GM23338 (cell line): ENCODE measurements at regions not wholly inside any gene's neighbourhood (a gene's known extent, or its start where the extent isn't known, plus 50 kb on each side); places are given as distances from the start of the nearest gene placed in this dataset.

Experiments
- CREB1 ChIP-seq: fragments of 250-450 bp; sonication (Bioruptor Pico); IDR thresholded peaks from 2 replicates; pipeline ENCODE4 v1.5.0; 2020; ENCODE audit warnings: low read depth, mild to moderate bottlenecking, moderate library complexity
- CTCF ChIP-seq, 2 experiments: fragments of 200-600 bp in 1 of 2; sonication (generic) in 1 of 2; conservative IDR thresholded peaks; 2 replicates each; pipeline versions ENCODE4 v1.5.1 to v1.6.1; 2016 to 2017; ENCODE audit warnings: antibody characterized with exemption in 2 of 2, low read depth in 2 of 2, mild to moderate bottlenecking in 2 of 2, moderate library complexity in 1 of 2
- ETS1 ChIP-seq: IDR thresholded peaks from 2 replicates; pipeline ENCODE4 v1.6.1; 2016; ENCODE audit warnings: antibody characterized with exemption
- EZH2 ChIP-seq: fragments of 200-600 bp; sonication (generic); IDR thresholded peaks from one replicate; pipeline ENCODE4 v1.8.0; 2017; ENCODE audit warnings: antibody characterized with exemption, mild to moderate bottlenecking, low read depth; ENCODE audit not compliant: unreplicated experiment
- EZH2phosphoT487 ChIP-seq: fragments of 200-600 bp; sonication (generic); IDR thresholded peaks from one replicate; pipeline ENCODE4 v1.8.1; 2018; ENCODE audit warnings: antibody characterized with exemption; ENCODE audit not compliant: unreplicated experiment
- JUNB ChIP-seq: IDR thresholded peaks from one replicate; pipeline ENCODE4 v1.6.1; 2016; ENCODE audit warnings: antibody characterized with exemption; ENCODE audit not compliant: unreplicated experiment
- NANOG ChIP-seq: IDR thresholded peaks from 2 replicates; pipeline ENCODE4 v1.6.1; 2016; ENCODE audit warnings: antibody characterized with exemption, borderline replicate concordance
- POLR2AphosphoS5 ChIP-seq: IDR thresholded peaks from 2 replicates; pipeline ENCODE4 v1.6.1; 2016; ENCODE audit warnings: antibody characterized with exemption, low read depth
- REST ChIP-seq: IDR thresholded peaks from one replicate; pipeline ENCODE4 v1.6.1; 2018; ENCODE audit warnings: antibody characterized with exemption; ENCODE audit not compliant: unreplicated experiment
- ZNF114 ChIP-seq: fragments of 250-450 bp; sonication (Bioruptor Pico); IDR thresholded peaks from 2 replicates; pipeline ENCODE4 v1.5.0; 2020; ENCODE audit warnings: mild to moderate bottlenecking, moderate library complexity
- ZNF462 ChIP-seq: fragments of 250-450 bp; sonication (Bioruptor Pico); IDR thresholded peaks from 2 replicates; pipeline ENCODE4 v1.5.0; 2020; ENCODE audit warnings: mild to moderate bottlenecking, moderate library complexity

- TF ChIP-seq CTCF (conservative IDR thresholded peaks at IDR 0.05; ENCODE audit: low read depth in 2 of 2) (no peak), JUNB (no peak), POLR2AphosphoS5 (no peak), EZH2phosphoT487 (no peak), ETS1 (no peak), EZH2 (no peak), CREB1 (CRISPR knock-in tag) (no peak), NANOG (no peak), ZNF114 (no peak), REST (no peak), ZNF462 (CRISPR knock-in tag) (no peak)
Measured at GRCh38 chr4:24112466-24112865, 222.6 kb upstream of the PPARGC1A start.
